ENCODE measurements at regions not wholly inside any gene's neighbourhood (a gene's known extent, or its start where the extent isn't known, plus 50 kb on each side); places are given as distances from the start of the nearest gene placed in this dataset.

DNA sequence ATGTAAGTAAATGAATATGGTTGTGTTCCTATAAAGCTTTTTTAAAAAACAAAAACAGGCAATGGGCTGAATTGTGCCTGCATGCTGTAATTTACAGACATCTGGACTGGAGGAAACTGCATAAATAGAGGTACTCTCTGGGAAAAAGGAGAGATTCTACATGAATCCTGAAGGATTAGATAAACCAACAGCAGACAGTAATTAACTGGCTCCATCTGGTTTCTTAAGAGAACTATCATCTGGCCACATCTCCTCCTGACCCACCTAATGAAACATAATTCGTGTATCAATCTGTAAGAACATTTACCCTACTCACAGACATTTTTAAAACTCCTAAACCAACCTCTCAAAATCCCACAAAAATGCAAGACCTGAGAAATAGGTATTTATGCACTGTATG lies 528.1 kb upstream of the ST8SIA4 start:
- Histone ChIP-seq H3K27me3 (ENCODE audit: insufficient read depth, low read length) (no peaks in the 10 kb centered on the region), H3K9me3 (ENCODE audit: low read depth, low read length) (no peaks in the 10 kb centered on the region), H3K4me1 (ENCODE audit: insufficient read depth, low read length) (no peaks in the 10 kb centered on the region), H3K4me3 (ENCODE audit: low read length) (no peak overlapping the region)

DNA sequence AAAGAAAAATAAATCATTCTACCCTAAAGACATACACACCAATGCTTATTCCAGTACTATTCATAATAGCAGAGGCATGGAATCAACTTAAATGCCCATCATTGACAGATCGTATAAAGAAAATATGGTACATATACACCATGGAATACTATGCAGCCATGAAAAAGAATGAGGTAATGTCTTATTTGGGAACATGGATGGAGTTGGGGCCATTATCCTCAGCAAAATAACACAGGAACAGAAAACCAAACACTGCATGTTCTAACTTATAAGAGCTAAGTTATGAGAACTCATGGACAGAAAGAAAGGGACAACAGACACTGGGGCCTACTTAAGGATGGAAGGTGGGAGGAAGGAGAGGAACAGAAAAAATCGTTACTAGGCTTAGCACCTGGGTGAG lies 527.5 kb upstream of the ST8SIA4 start:
- H3K9me3 ChIP-seq (ENCODE audit: low read depth, low read length) = no peaks in the 10 kb centered on the region
- no peaks in the 10 kb centered on the region for H3K27me3 ChIP-seq (ENCODE audit: insufficient read depth, low read length)
- no peaks in the 10 kb centered on the region for H3K4me1 ChIP-seq (ENCODE audit: insufficient read depth, low read length)
- no peak overlapping the region for H3K4me3 ChIP-seq (ENCODE audit: low read length)

DNA sequence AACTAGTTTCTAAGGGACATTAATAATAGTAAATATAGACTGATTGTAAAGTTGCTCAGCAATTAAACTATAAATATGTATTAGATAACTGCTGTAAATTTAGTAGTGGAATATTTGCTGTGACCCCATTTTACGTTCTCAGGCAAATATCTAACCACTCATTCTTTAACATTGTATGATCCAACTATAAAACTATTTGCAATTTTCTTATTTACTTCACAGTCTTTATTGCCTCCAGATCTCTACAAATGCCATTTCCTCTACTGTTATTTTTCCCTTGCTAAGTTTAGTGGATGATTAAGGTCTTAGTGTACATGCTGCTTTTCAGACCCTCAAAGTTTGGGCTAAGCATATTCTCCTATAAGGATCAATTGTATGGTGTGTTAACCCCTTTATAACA lies 526.2 kb upstream of the ST8SIA4 start:
- H3K9me3 ChIP-seq (ENCODE audit: low read depth, low read length) = no peaks in the 10 kb centered on the region
- H3K27me3 ChIP-seq (ENCODE audit: insufficient read depth, low read length) = no peaks in the 10 kb centered on the region
- no peak overlapping the region for H3K4me3 ChIP-seq (ENCODE audit: low read length)
- no peaks in the 10 kb centered on the region for H3K4me1 ChIP-seq (ENCODE audit: insufficient read depth, low read length)

DNA sequence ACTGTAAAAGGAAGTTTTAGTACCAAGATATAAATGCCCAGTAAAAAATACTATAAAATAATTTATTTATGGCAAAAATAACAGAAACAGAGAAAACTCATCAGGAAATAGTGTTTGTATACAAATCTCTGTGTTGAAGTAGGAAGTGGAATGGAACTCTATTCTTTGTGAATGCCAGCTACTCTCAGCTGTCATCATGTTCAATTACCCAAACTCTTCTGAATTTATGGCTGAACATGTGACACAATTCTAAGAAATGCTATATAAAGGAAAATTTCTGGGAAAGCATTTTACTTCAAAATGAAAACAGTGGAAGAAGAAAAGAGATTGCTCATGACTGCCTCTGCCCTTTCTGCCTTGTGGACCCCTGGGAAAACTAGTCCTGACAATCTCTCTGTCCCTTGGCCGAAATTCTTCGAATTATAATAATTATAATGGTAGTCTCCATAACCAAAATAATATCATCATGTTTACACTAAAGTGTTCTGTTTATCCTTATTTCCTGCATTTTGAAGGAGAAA lies 522.3 kb upstream of the ST8SIA4 start:
- Histone ChIP-seq H3K27me3 (ENCODE audit: insufficient read depth, low read length) (no peaks in the 10 kb centered on the region), H3K9me3 (ENCODE audit: low read depth, low read length) (no peaks in the 10 kb centered on the region), H3K4me1 (ENCODE audit: insufficient read depth, low read length) (no peaks in the 10 kb centered on the region), H3K4me3 (ENCODE audit: low read length) (no peak overlapping the region)

DNA sequence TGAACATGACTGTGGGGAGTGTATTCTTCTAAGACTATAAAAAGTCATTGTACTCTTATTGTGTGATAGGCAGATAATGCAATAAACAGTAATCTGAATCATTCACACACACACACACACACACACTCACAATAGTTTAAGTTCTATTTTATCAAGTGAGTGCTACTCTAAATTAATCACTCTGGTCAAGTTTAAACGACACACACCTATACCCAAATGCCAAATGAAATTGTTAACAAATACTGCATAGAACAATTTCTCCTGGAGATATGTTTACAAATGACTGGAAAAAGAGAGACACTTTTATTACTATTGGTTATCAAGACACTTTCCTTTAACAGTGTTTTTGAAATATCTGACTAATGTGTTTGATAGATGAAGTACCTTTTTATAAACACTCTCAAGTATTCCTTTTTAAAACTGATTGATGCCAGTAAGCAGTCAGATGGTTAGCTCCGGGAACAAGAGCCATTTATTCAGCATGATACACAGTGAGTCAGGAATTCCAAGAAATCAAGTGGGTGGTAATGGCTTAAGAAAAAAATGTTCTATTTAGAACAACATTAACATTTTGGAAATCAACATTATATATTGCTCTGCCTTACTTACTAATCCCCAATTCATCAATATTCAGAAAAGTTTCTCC lies 521.6 kb upstream of the ST8SIA4 start:
- no peak overlapping the region for H3K4me3 ChIP-seq (ENCODE audit: low read length)
- H3K9me3 ChIP-seq (ENCODE audit: low read depth, low read length) = no peaks in the 10 kb centered on the region
- H3K27me3 ChIP-seq (ENCODE audit: insufficient read depth, low read length) = no peaks in the 10 kb centered on the region
- no peaks in the 10 kb centered on the region for H3K4me1 ChIP-seq (ENCODE audit: insufficient read depth, low read length)

DNA sequence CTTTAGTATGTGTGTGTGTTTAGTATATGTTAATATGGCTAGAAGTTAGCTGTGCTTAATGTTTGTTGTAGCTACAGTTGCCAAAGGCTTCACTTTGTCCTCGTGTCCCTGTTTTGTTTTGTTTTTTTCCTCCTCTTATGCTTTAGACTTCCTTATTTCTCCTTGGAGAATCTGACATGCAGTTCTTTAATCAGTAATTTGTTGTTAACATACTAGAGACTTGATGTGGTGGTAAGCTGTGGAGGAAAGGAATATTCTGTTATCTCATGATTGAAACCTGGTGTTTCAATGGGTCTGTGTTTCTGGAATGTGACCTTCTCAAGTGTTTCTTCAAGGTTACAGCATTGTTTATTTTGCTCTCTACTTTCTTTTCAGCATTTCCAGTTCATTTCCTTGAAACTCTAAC lies 515.6 kb upstream of the ST8SIA4 start:
- no peaks in the 10 kb centered on the region for H3K9me3 ChIP-seq (ENCODE audit: low read depth, low read length)
- no peaks in the 10 kb centered on the region for H3K27me3 ChIP-seq (ENCODE audit: insufficient read depth, low read length)
- no peak overlapping the region for H3K4me3 ChIP-seq (ENCODE audit: low read length)
- H3K4me1 ChIP-seq (ENCODE audit: insufficient read depth, low read length) = no peaks in the 10 kb centered on the region

DNA sequence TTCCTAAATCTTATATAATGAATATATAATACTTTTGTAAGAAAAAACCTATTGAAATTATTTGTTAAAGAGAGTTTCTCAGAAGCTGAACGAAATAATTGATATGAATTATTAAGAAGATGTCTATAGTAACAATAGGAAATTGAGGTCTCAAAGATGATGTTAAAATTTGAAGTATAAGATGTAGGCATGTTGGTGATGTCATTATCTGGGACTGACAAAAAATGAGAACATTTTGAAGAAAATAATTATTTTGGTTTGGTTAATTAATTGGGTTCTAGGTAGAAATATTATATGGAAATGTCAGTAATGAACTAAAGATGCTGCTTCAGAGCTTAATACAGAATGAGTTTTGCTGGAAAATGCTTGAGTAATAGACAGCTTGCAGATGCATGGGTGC lies 501.4 kb upstream of the ST8SIA4 start:
- Histone ChIP-seq H3K27me3 (ENCODE audit: insufficient read depth, low read length) (no peaks in the 10 kb centered on the region), H3K4me3 (ENCODE audit: low read length) (no peak overlapping the region), H3K9me3 (ENCODE audit: low read depth, low read length) (no peaks in the 10 kb centered on the region), H3K4me1 (ENCODE audit: insufficient read depth, low read length) (no peaks in the 10 kb centered on the region)

DNA sequence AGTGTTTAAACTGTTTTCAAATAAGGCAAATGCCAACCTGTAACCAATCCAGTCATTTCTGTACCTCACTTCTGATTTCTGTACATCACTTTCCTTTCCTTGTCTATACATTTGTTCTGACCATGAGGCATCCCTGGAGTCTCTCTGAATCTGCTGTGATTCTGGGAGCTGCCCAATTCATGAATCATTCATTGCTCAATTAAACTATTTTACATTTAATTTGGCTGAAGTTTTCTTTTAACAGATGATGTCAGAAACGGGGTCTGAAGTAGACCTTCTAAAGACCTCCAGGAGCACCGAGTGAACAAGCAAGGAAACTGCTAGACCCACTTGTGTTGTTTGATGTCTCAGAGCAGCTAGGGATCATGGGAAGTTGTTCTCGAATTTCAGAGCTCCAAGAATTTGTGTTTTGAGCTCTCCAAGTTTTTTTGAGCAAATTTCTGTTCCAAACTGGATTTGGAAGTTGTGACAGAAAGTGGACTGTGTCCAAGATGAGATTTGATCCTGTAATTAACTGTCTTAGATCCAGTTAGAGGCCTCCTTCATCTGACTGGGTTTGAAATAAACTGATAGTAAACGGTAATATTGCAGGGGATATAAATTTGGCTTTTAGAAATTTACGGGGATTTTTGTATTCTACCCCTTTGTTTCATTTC lies 490.8 kb upstream of the ST8SIA4 start:
- H3K4me3 ChIP-seq (ENCODE audit: low read length) = no peak overlapping the region
- H3K27me3 ChIP-seq (ENCODE audit: insufficient read depth, low read length) = no peaks in the 10 kb centered on the region
- no peaks in the 10 kb centered on the region for H3K4me1 ChIP-seq (ENCODE audit: insufficient read depth, low read length)
- H3K9me3 ChIP-seq (ENCODE audit: low read depth, low read length) = no peaks in the 10 kb centered on the region

DNA sequence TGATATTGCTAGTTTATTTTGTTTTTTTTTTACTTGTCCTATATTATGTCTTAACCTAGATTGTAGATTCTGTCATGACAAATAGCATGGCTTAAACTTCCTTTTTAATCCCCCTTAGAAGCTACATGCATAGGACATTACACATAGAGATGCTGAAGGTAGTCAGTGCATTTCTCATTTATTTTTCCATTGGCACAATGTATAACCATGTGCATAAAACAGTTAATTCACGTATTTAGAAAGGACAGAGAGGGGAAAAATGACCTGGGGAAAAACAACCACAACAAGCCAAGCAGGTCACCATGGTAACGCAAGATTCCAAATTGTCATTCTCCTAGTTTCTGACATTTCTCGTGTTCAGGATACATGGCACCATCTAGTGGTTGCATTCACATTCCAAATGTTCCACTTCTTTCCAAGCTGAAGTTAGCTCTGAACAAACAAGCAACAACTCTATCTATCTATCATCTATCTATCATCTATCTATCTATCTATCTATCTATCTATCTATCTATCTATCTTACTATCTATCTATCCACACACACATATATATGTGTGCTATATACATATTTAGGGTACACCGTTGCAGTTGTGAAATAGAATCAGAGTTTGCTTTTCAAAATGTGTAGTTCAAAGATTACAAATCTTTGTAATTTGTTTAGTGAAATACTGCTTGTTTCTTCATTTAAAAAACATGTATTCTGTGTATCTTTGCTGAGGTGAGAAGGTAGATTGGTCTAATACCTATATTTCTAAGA lies 487.2 kb upstream of the ST8SIA4 start:
- H3K9me3 ChIP-seq (ENCODE audit: low read depth, low read length) = no peaks in the 10 kb centered on the region
- no peaks in the 10 kb centered on the region for H3K27me3 ChIP-seq (ENCODE audit: insufficient read depth, low read length)
- H3K4me1 ChIP-seq (ENCODE audit: insufficient read depth, low read length) = no peaks in the 10 kb centered on the region
- no peak overlapping the region for H3K4me3 ChIP-seq (ENCODE audit: low read length)

DNA sequence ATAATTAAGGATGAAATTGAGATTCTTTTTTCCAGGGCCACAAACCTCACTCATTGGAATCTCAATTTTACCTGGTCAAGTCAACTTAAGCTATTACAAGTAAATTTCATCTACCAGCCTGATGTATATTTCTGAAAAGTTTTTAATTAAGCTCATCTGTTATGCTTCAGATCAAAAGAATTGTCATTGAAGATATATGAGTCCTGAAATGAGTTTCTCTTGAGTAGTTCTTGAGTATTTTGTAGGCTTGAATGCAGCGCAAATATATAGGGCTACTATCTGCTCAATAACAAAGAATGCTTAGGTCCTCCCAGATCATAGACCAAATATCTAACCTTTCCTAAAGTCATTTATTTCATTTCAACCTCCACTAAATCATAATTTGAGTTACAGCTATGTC lies 482.2 kb upstream of the ST8SIA4 start:
- Histone ChIP-seq H3K9me3 (ENCODE audit: low read depth, low read length) (no peaks in the 10 kb centered on the region), H3K4me3 (ENCODE audit: low read length) (no peak overlapping the region), H3K4me1 (ENCODE audit: insufficient read depth, low read length) (no peaks in the 10 kb centered on the region), H3K27me3 (ENCODE audit: insufficient read depth, low read length) (no peaks in the 10 kb centered on the region)

DNA sequence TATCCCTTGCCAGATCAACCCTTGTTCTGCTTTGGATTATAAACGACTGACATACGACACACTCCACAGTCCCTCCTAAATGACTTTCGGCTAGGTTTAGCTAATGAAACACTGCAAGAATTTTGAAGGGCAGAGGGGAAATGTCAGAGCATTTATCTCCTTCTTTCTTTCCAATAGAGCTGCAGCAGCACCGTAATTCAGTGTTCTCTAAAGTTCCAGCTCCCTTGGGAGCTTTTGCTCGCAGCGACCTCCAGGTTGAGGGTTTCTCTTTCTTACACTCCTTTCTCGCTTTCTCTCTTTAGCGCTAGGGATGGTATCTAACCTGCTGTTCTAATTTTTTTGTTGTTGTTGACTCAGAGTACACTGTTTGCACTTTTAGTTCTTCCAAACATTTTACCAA lies 467.1 kb upstream of the ST8SIA4 start:
- H3K9me3 ChIP-seq (ENCODE audit: low read depth, low read length) = no peaks in the 10 kb centered on the region
- H3K4me3 ChIP-seq (ENCODE audit: low read length) = no peak overlapping the region
- no peaks in the 10 kb centered on the region for H3K27me3 ChIP-seq (ENCODE audit: insufficient read depth, low read length)
- H3K4me1 ChIP-seq (ENCODE audit: insufficient read depth, low read length) = no peaks in the 10 kb centered on the region

DNA sequence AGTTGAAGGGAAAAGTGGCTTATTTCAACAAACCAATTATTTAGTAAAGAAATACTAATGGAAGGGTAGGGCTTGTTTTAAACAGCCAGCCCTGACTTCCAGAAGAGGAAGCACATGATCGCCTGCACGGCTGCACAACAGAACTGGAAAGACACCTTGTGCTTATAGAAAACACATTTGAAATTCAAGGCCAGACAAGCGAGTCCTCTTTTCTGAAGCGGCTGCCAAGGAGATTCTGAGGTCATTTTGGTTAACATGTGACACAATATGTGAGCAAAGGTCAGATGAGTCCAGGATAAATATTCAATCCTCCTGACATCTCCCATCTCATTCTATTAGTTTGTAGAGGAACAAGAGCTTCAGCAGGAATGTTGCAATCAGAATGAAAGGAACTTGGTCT lies 461.4 kb upstream of the ST8SIA4 start:
- H3K9me3 ChIP-seq (ENCODE audit: low read depth, low read length) = no peaks in the 10 kb centered on the region
- H3K4me3 ChIP-seq (ENCODE audit: low read length) = no peak overlapping the region
- no peaks in the 10 kb centered on the region for H3K27me3 ChIP-seq (ENCODE audit: insufficient read depth, low read length)
- H3K4me1 ChIP-seq (ENCODE audit: insufficient read depth, low read length) = no peaks in the 10 kb centered on the region

DNA sequence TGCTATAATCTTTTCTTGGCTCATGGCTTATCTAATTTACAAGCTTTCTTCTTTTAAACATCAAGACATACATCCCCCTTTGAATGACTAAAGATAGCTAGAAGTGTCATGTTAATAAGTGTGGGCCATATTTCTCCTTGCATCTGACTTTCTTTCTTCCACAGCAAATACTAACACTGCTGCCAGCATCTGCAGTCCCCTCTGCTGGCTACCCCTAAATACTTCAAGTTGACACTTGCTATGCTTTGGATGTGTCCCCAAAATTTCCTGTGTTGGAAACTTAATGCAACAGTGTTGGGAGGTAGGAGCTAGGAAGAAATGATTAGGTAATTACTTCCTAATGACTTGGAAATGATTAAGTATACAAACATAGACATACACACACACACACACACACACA lies 459.0 kb upstream of the ST8SIA4 start:
- Histone ChIP-seq H3K9me3 (ENCODE audit: low read depth, low read length) (no peaks in the 10 kb centered on the region), H3K4me3 (ENCODE audit: low read length) (no peak overlapping the region), H3K4me1 (ENCODE audit: insufficient read depth, low read length) (no peaks in the 10 kb centered on the region), H3K27me3 (ENCODE audit: insufficient read depth, low read length) (no peaks in the 10 kb centered on the region)

DNA sequence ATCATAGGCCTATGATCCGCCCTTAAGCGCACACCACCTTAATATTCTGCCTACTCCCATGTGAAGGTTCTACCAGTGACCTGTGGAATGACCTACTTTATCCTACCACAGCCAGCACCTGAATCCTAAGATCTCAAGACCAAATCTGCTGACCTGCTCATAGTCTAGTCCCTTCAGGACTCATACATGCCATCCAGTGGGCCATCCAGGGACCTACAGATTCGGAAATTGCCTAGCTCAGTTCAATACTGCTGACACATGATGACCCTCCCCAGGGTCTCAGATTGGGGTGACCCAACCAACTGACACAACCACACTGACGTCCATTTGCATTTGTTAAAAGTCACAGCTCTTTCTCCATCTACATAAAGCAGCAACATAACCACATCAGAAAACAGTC lies 443.8 kb upstream of the ST8SIA4 start:
- Histone ChIP-seq H3K4me1 (ENCODE audit: insufficient read depth, low read length) (no peaks in the 10 kb centered on the region), H3K27me3 (ENCODE audit: insufficient read depth, low read length) (no peaks in the 10 kb centered on the region), H3K9me3 (ENCODE audit: low read depth, low read length) (no peaks in the 10 kb centered on the region), H3K4me3 (ENCODE audit: low read length) (no peak overlapping the region)

DNA sequence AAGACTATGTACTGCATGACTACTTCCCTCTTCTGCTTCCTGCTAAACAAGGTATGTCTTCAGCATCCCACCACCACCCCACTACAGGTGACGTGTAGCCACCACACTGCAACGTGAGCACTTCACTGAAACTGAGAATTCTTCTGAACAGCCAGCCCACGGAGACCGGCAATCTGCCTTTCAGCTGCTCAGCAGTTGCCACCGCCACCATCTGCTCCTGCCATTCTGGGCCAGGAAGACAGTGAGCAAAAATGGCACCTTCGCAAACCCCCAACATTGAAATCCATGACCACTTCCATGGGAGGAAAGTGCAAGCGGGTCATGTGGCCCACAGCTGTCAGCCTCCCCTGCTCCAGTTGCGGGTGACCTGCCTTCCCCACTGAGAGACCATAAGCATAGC lies 443.4 kb upstream of the ST8SIA4 start:
- Histone ChIP-seq H3K9me3 (ENCODE audit: low read depth, low read length) (no peaks in the 10 kb centered on the region), H3K4me3 (ENCODE audit: low read length) (no peak overlapping the region), H3K27me3 (ENCODE audit: insufficient read depth, low read length) (no peaks in the 10 kb centered on the region), H3K4me1 (ENCODE audit: insufficient read depth, low read length) (no peaks in the 10 kb centered on the region)
